Neural progenitor cell (in vitro differentiated cells): ENCODE measurements at regions not wholly inside any gene's neighbourhood (a gene's known extent, or its start where the extent isn't known, plus 50 kb on each side); places are given as distances from the start of the nearest gene placed in this dataset.
"Not testable (repeated sequence)": the region's sequence is repeated elsewhere in the genome, so short reads cannot be mapped to it uniquely, and the experiment has no call there.

Source experiments
- DNase-seq: peaks from one replicate; pipeline ENCODE4 v3.0.0-alpha.2; 2016; ENCODE audit warnings: low spot score
- H2AFZ ChIP-seq: fragments of 200-600 bp; sonication (generic); replicated peaks from 2 replicates; pipeline ENCODE4 v1.6.1; 2016; ENCODE audit warnings: antibody characterized with exemption
- H3F3A ChIP-seq: fragments of 200-600 bp; sonication (generic); 2 replicates; pipeline ENCODE4 v1.6.1; 2016; ENCODE audit warnings: antibody characterized with exemption, low read depth
- H3K27ac ChIP-seq: fragments of 200-600 bp; sonication (generic); 2 replicates; pipeline ENCODE4 v1.5.1; 2016; ENCODE audit warnings: mild to moderate bottlenecking
- H3K27me3 ChIP-seq: fragments of 200-600 bp; sonication (generic); 2 replicates; pipeline ENCODE4 v1.6.1; 2016; ENCODE audit warnings: mild to moderate bottlenecking, moderate library complexity
- H3K36me3 ChIP-seq: fragments of 200-600 bp; sonication (generic); 2 replicates; pipeline ENCODE4 v1.5.1; 2016
- H3K4me1 ChIP-seq: fragments of 200-600 bp; sonication (generic); 2 replicates; pipeline ENCODE4 v1.6.1; 2016; ENCODE audit warnings: mixed run types
- H3K4me2 ChIP-seq: fragments of 200-600 bp; sonication (generic); 2 replicates; pipeline ENCODE4 v1.6.1; 2016
- H3K4me3 ChIP-seq: fragments of 200-600 bp; sonication (generic); 2 replicates; pipeline ENCODE4 v1.5.1; 2016
- H3K79me2 ChIP-seq: fragments of 200-600 bp; sonication (generic); 2 replicates; pipeline ENCODE4 v1.6.1; 2016; ENCODE audit warnings: low read depth
- H3K9ac ChIP-seq: fragments of 200-600 bp; sonication (generic); 2 replicates; pipeline ENCODE4 v1.6.1; 2016
- H3K9me3 ChIP-seq: fragments of 200-600 bp; sonication (generic); 2 replicates; pipeline ENCODE4 v1.5.1; 2016; ENCODE audit warnings: low read depth
- H4K20me1 ChIP-seq: fragments of 200-600 bp; sonication (generic); 2 replicates; pipeline ENCODE4 v1.6.1; 2016; ENCODE audit warnings: low read depth
- H3K27ac Mint-ChIP-seq: 3 replicates; pipeline ENCODE4 v1.8.0; 2021; ENCODE audit warnings: mixed read lengths
- H3K27me3 Mint-ChIP-seq: 2 replicates; pipeline ENCODE4 v1.8.0; 2022; ENCODE audit warnings: low read depth, mild to moderate bottlenecking, inconsistent platforms, moderate library complexity, mixed read lengths; ENCODE audit not compliant: insufficient read depth
- H3K36me3 Mint-ChIP-seq: 3 replicates; pipeline ENCODE4 v1.8.0; 2021; ENCODE audit warnings: mixed read lengths
- H3K4me1 Mint-ChIP-seq: 3 replicates; pipeline ENCODE4 v1.8.0; 2021; ENCODE audit warnings: mixed read lengths
- H3K4me3 Mint-ChIP-seq: 3 replicates; pipeline ENCODE4 v1.8.0; 2021; ENCODE audit warnings: mild to moderate bottlenecking, moderate library complexity, mixed read lengths
- H3K9me3 Mint-ChIP-seq: 3 replicates; pipeline ENCODE4 v1.8.0; 2020; ENCODE audit warnings: mixed read lengths
- CTCF ChIP-seq: fragments of 200-600 bp; sonication (generic); IDR thresholded peaks from 2 replicates; pipeline ENCODE4 v1.5.1; 2017; ENCODE audit warnings: antibody characterized with exemption, mild to moderate bottlenecking
- EZH2 ChIP-seq: fragments of 200-600 bp; sonication (generic); IDR thresholded peaks from 2 replicates; pipeline ENCODE4 v1.6.1; 2017; ENCODE audit warnings: antibody characterized with exemption, mild to moderate bottlenecking, moderate library complexity
- EZH2phosphoT487 ChIP-seq: fragments of 200-600 bp; sonication (generic); IDR thresholded peaks from 2 replicates; pipeline ENCODE4 v1.6.1; 2017; ENCODE audit warnings: antibody characterized with exemption

- Mint-ChIP-seq H3K27me3 (no peaks in the 10 kb centered on the region), H3K9me3 (no peaks in the 10 kb centered on the region), H3K27ac (no peak overlapping the region), H3K36me3 (no peaks in the 10 kb centered on the region), H3K4me1 (no peaks in the 10 kb centered on the region), H3K4me3 (no peak overlapping the region)
- H3K9me3 ChIP-seq: no peaks in the 10 kb centered on the region
- no peak overlapping the region for H2AFZ ChIP-seq
- TF ChIP-seq CTCF: peak; percentile 45
- no peak for TF ChIP-seq EZH2phosphoT487
- TF ChIP-seq EZH2: no peak
- no peaks in the 10 kb centered on the region for H3K79me2 ChIP-seq
- H3K9ac ChIP-seq: no peak overlapping the region
- peak; percentile 36 for DNase-seq
- H3K27ac ChIP-seq: no peak overlapping the region
- no peaks in the 10 kb centered on the region for H3F3A ChIP-seq
- no peak overlapping the region for H3K4me2 ChIP-seq
- H4K20me1 ChIP-seq: no peaks in the 10 kb centered on the region
- no peaks in the 10 kb centered on the region for H3K27me3 ChIP-seq
- no peaks in the 10 kb centered on the region for H3K36me3 ChIP-seq
- H3K4me3 ChIP-seq: no peak overlapping the region
- no peaks in the 10 kb centered on the region for H3K4me1 ChIP-seq
Observed at GRCh38 chrX:25427873-25428555, 412.2 kb upstream of the ARX start.

- not testable (repeated sequence) for H3K27me3 Mint-ChIP-seq, H3K36me3 Mint-ChIP-seq, H3K4me2 ChIP-seq, H3K4me1 Mint-ChIP-seq, H3K36me3 ChIP-seq, H2AFZ ChIP-seq, H3K9me3 Mint-ChIP-seq, H4K20me1 ChIP-seq, H3K4me3 Mint-ChIP-seq, H3K9me3 ChIP-seq, DNase-seq, H3K4me1 ChIP-seq, H3K79me2 ChIP-seq, H3K27ac ChIP-seq, H3K4me3 ChIP-seq, H3K27me3 ChIP-seq, H3F3A ChIP-seq, H3K9ac ChIP-seq, H3K27ac Mint-ChIP-seq
Observed at GRCh38 chrX:25404163-25404562, 388.4 kb upstream of the ARX start.

GRCh38 chrX:25389266-25389665 lies 373.5 kb upstream of the ARX start:
- TF ChIP-seq CTCF: no peak
- no peak for TF ChIP-seq EZH2phosphoT487
- no peak for TF ChIP-seq EZH2
- no peaks in the 10 kb centered on the region for H3K4me1 Mint-ChIP-seq

GRCh38 chrX:25383196-25383595 lies 367.4 kb upstream of the ARX start:
- no peaks in the 10 kb centered on the region for H3K4me1 Mint-ChIP-seq
- H3K27me3 Mint-ChIP-seq: no peaks in the 10 kb centered on the region
- no peaks in the 10 kb centered on the region for H3K36me3 Mint-ChIP-seq
- H3F3A ChIP-seq: no peaks in the 10 kb centered on the region
- H3K9me3 Mint-ChIP-seq: no peaks in the 10 kb centered on the region
- no peak overlapping the region for H3K27ac ChIP-seq
- H3K4me3 Mint-ChIP-seq: no peak overlapping the region
- H3K4me1 ChIP-seq: peaks cover 6% of the 10 kb centered on the region
- no peaks in the 10 kb centered on the region for H3K27me3 ChIP-seq
- no peaks in the 10 kb centered on the region for H3K79me2 ChIP-seq
- no peak overlapping the region for H2AFZ ChIP-seq
- no peaks in the 10 kb centered on the region for H3K9me3 ChIP-seq
- TF ChIP-seq EZH2: no peak
- no peak for TF ChIP-seq EZH2phosphoT487
- no peak for TF ChIP-seq CTCF
- DNase-seq: no peak
- no peak overlapping the region for H3K9ac ChIP-seq
- H4K20me1 ChIP-seq: no peaks in the 10 kb centered on the region
- H3K4me3 ChIP-seq: no peak overlapping the region
- H3K4me2 ChIP-seq: no peak overlapping the region
- H3K27ac Mint-ChIP-seq: no peak overlapping the region
- H3K36me3 ChIP-seq: no peaks in the 10 kb centered on the region

More at GRCh38 chrX:25389266-25389665, 373.5 kb upstream of the ARX start:
- Histone ChIP-seq H3K9me3 (no peaks in the 10 kb centered on the region), H3K79me2 (no peaks in the 10 kb centered on the region), H3K36me3 (peaks cover 4% of the 10 kb centered on the region), H2AFZ (no peak overlapping the region), H3K27me3 (no peaks in the 10 kb centered on the region), H3K4me1 (no peaks in the 10 kb centered on the region), H3K27ac (no peak overlapping the region), H3K4me2 (no peak overlapping the region), H3K4me3 (no peak overlapping the region), H4K20me1 (no peaks in the 10 kb centered on the region), H3F3A (no peaks in the 10 kb centered on the region), H3K9ac (no peak overlapping the region)
- H3K4me3 Mint-ChIP-seq: no peak overlapping the region
- no peaks in the 10 kb centered on the region for H3K27me3 Mint-ChIP-seq
- H3K36me3 Mint-ChIP-seq: no peaks in the 10 kb centered on the region
- no peak overlapping the region for H3K27ac Mint-ChIP-seq
- H3K9me3 Mint-ChIP-seq: no peaks in the 10 kb centered on the region
- DNase-seq: no peak
